Upper lobe of left lung (tissue), 6 donors: ENCODE measurements at regions not wholly inside any gene's neighbourhood (a gene's known extent, or its start where the extent isn't known, plus 50 kb on each side); places are given as distances from the start of the nearest gene placed in this dataset.

ENCODE experiments used
- ATAC-seq, 2 donors: fragments of 200-7000 bp; cut with Tn5 transposase; one replicate each; pipeline ENCODE4 v1.9.1; 2022; ENCODE audit warnings: mild to moderate bottlenecking in 2 of 2, moderate library complexity in 2 of 2; ENCODE audit not compliant: low FRiP score in 2 of 2
- DNase-seq, 2 donors: peaks; one replicate each; pipeline ENCODE4 v3.0.0-alpha.2; 2019 to 2020
- H3K27ac ChIP-seq, 4 donors: fragments of 200-600 bp; sonication (generic); one replicate each; pipeline ENCODE4 v1.5.1; 2016 to 2019
- H3K27me3 ChIP-seq, 4 donors: fragments of 200-600 bp; sonication (generic); one replicate each; pipeline ENCODE4 v1.5.1; 2017 to 2019
- H3K36me3 ChIP-seq, 4 donors: fragments of 200-600 bp; sonication (generic); one replicate each; pipeline ENCODE4 v1.5.1; 2016 to 2019
- H3K4me1 ChIP-seq, 4 donors: fragments of 200-600 bp; sonication (generic); one replicate each; pipeline ENCODE4 v1.5.1; 2018 to 2019
- H3K4me3 ChIP-seq, 4 donors: fragments of 200-600 bp; sonication (generic); one replicate each; pipeline ENCODE4 v1.5.1; 2017 to 2019; ENCODE audit warnings: mild to moderate bottlenecking in 2 of 4, moderate library complexity in 1 of 4
- H3K9me3 ChIP-seq, 4 donors: fragments of 200-600 bp; sonication (generic); one replicate each; pipeline ENCODE4 v1.5.1; 2018 to 2019
- CTCF ChIP-seq, 6 experiments: fragments of 450-650 bp in 4 of 6; fragments of 200-600 bp in 2 of 6; sonication (generic) in 2 of 6; IDR thresholded peaks; one replicate each; pipeline ENCODE4 v1.5.1; 2016 to 2019; ENCODE audit warnings: antibody characterized with exemption in 6 of 6
- EP300 ChIP-seq, 4 donors: sonication (generic); formaldehyde crosslinking; IDR thresholded peaks; one replicate each; pipeline ENCODE4 v1.5.1; 2017; ENCODE audit warnings: antibody characterized with exemption in 4 of 4, control low read depth in 2 of 4
- POLR2A ChIP-seq, 4 donors: fragments of 450-650 bp; IDR thresholded peaks; one replicate each; pipeline ENCODE4 v1.5.1; 2016 to 2017; ENCODE audit warnings: antibody characterized with exemption in 4 of 4, mild to moderate bottlenecking in 2 of 4
- POLR2AphosphoS5 ChIP-seq, 2 donors: sonication (generic); formaldehyde crosslinking; IDR thresholded peaks; one replicate each; pipeline ENCODE4 v1.5.1; 2017; ENCODE audit warnings: antibody characterized with exemption in 2 of 2
- WGBS, 2 donors: methylation state at CpG; one replicate each; pipeline ENCODE4 v1.1.5; 2017 to 2018; 5-methylcytosine and 5-hydroxymethylcytosine counted together
- donor health status: DM: no; HTN: no; CAD: no; lungs with moderate emphysema.
- donor health status: DM: no; HTN: yes; CAD: no; lungs with severe emphysema.

- Histone ChIP-seq H3K36me3 (no peaks in the 10 kb centered on the region), H3K27ac (no peak overlapping the region), H3K9me3 (no peaks in the 10 kb centered on the region), H3K27me3 (no peaks in the 10 kb centered on the region), H3K4me3 (no peak overlapping the region), H3K4me1 (peaks cover 0 to 7% (median 0%) of the 10 kb centered on the region in 4 donors)
- DNase-seq = no peak
- 73 to 75% methylated on average over 4 of the region's 4 CpGs for WGBS, 2 donors
- ATAC-seq = no peak
- no peak for TF ChIP-seq CTCF (IDR thresholded peaks at IDR 0.05)
- TF ChIP-seq EP300 (IDR thresholded peaks at IDR 0.05) = no peak
- no peak for TF ChIP-seq POLR2A (IDR thresholded peaks at IDR 0.05)
- TF ChIP-seq POLR2AphosphoS5 (IDR thresholded peaks at IDR 0.05) = no peak
These were observed 727.1 kb upstream of the GRAMD2B start for GRCh38 chr5:125695996-125696655.

DNA sequence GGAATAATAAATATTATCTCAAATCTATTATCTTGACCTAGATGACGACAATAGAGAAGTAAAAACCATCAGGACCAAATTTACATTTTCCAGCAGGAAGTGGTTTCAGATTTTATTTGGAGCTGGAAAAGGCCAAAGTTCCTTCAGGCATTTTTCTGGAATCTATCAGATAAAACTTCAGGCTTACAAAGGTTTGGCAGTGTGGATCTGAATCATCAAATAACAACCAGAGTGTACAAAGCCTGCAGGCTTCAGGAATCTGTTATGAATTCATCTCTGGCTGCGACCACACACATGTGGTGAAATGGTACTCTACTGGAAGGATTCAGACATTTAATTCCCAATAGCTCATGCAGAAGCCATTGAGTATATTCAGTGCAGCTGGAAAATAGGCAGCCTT is 726.4 kb upstream of the GRAMD2B start:
- H3K27ac ChIP-seq = no peak overlapping the region
- H3K4me3 ChIP-seq = no peak overlapping the region
- no peaks in the 10 kb centered on the region for H3K27me3 ChIP-seq
- ATAC-seq (peak in 1 of 2 donors; percentile 92), DNase-seq (no peak)
- H3K36me3 ChIP-seq = no peaks in the 10 kb centered on the region
- 86% methylated on average over 2 of the region's 2 CpGs for WGBS, 2 donors
- peaks cover 0 to 7% (median 0%) of the 10 kb centered on the region in 4 donors for H3K4me1 ChIP-seq
- no peaks in the 10 kb centered on the region for H3K9me3 ChIP-seq
- no peak for TF ChIP-seq CTCF (IDR thresholded peaks at IDR 0.05)
- no peak for TF ChIP-seq EP300 (IDR thresholded peaks at IDR 0.05)
- TF ChIP-seq POLR2AphosphoS5 (IDR thresholded peaks at IDR 0.05) = no peak
- no peak for TF ChIP-seq POLR2A (IDR thresholded peaks at IDR 0.05)

- ATAC-seq (no peak), DNase-seq (no peak)
- no peak overlapping the region for H3K27ac ChIP-seq
- H3K9me3 ChIP-seq = no peaks in the 10 kb centered on the region
- 16 to 82% methylated on average over 1 of the region's 1 CpG for WGBS, 2 donors
- no peak overlapping the region for H3K4me3 ChIP-seq
- TF ChIP-seq POLR2A (IDR thresholded peaks at IDR 0.05) (no peak), POLR2AphosphoS5 (IDR thresholded peaks at IDR 0.05) (no peak), CTCF (IDR thresholded peaks at IDR 0.05) (no peak), EP300 (IDR thresholded peaks at IDR 0.05) (no peak)
- H3K4me1 ChIP-seq = peaks cover 0 to 7% (median 0%) of the 10 kb centered on the region in 4 donors
- no peaks in the 10 kb centered on the region for H3K36me3 ChIP-seq
- no peaks in the 10 kb centered on the region for H3K27me3 ChIP-seq
These were observed 724.8 kb upstream of the GRAMD2B start for GRCh38 chr5:125698420-125698819.

DNA sequence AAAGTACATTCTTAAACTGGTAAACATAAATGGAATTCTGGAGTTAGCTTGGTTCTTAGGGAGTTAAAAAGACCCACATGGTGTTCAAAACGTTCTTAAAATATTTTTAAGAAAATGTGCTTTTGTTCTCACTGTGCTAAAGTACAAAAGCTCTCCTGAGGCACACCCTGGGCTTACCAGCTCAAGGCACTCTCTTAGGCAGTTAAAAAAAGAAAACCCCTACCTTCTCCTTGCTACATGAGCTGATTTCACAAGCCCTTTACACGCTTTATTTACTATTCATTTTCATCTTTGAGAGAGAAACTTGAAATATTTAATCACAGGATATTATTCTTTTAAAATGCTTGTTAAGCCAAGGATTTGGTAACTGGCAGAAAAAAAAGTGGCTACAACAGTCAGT is 723.3 kb upstream of the GRAMD2B start:
- Histone ChIP-seq H3K4me3 (peak overlapping the region in 3 of 4 donors; percentile 3 to 15 (median 15)), H3K27ac (peak overlapping the region in 1 of 4 donors; percentile 35), H3K4me1 (peaks cover 0 to 7% (median 0%) of the 10 kb centered on the region in 4 donors), H3K9me3 (peaks cover 0 to 7% (median 2%) of the 10 kb centered on the region in 4 donors), H3K36me3 (no peaks in the 10 kb centered on the region), H3K27me3 (no peaks in the 10 kb centered on the region)
- TF ChIP-seq POLR2AphosphoS5 (IDR thresholded peaks at IDR 0.05) (no peak), POLR2A (IDR thresholded peaks at IDR 0.05) (no peak)
- DNase-seq = peak in 1 of 2 donors; percentile 24
- 30 to 32% methylated on average over 2 of the region's 2 CpGs for WGBS, 2 donors
- no peak for ATAC-seq

GRCh38 chr5:125700380-125700861 is 722.8 kb upstream of the GRAMD2B start:
- 25 to 29% methylated on average over 8 of the region's 8 CpGs for WGBS, 2 donors
- ATAC-seq = no peak

More at GRCh38 chr5:125700380-125700861, 722.8 kb upstream of the GRAMD2B start:
- TF ChIP-seq CTCF (IDR thresholded peaks at IDR 0.05) (no peak), EP300 (IDR thresholded peaks at IDR 0.05) (no peak), POLR2AphosphoS5 (IDR thresholded peaks at IDR 0.05) (no peak), POLR2A (IDR thresholded peaks at IDR 0.05) (no peak)
- peaks cover 0 to 7% (median 0%) of the 10 kb centered on the region in 4 donors for H3K4me1 ChIP-seq
- DNase-seq = peak in 1 of 2 donors; percentile 22
- no peaks in the 10 kb centered on the region for H3K36me3 ChIP-seq
- H3K27me3 ChIP-seq = no peaks in the 10 kb centered on the region
- H3K9me3 ChIP-seq = peaks cover 0 to 7% (median 2%) of the 10 kb centered on the region in 4 donors
- peak overlapping the region in 2 of 4 donors; percentile 35 to 46 for H3K27ac ChIP-seq
- H3K4me3 ChIP-seq = peak overlapping the region in 3 of 4 donors; percentile 3 to 15 (median 15)
